EH (cell line): ENCODE measurements at regions not wholly inside any gene's neighbourhood (a gene's known extent, or its start where the extent isn't known, plus 50 kb on each side); places are given as distances from the start of the nearest gene placed in this dataset.
"Not testable (repeated sequence)": the region's sequence is repeated elsewhere in the genome, so short reads cannot be mapped to it uniquely, and the experiment has no call there.

ENCODE experiments used
- DNase-seq: peaks from one replicate; pipeline ENCODE4 v3.0.0-alpha.2; 2015; ENCODE audit warnings: low read depth

- no peak for DNase-seq
Measured at GRCh38 chr3:180743813-180744590, 64.7 kb upstream of the CCDC39 start.

- no peak for DNase-seq
Measured at GRCh38 chr3:180747805-180748361, 68.6 kb upstream of the CCDC39 start.

GRCh38 chr3:180749322-180749721 lies 70.0 kb upstream of the CCDC39 start:
- DNase-seq = no peak

- DNase-seq = no peak
Measured at GRCh38 chr3:180749796-180750195, 70.5 kb upstream of the CCDC39 start.

- DNase-seq = no peak
Measured at GRCh38 chr3:180755556-180755955, 76.3 kb upstream of the CCDC39 start.

GRCh38 chr3:180762866-180763265 lies 83.6 kb upstream of the CCDC39 start:
- DNase-seq = no peak

GRCh38 chr3:180764481-180764880 lies 85.2 kb upstream of the CCDC39 start:
- DNase-seq = no peak

- no peak for DNase-seq
Measured at GRCh38 chr3:180770639-180771038, 91.3 kb upstream of the CCDC39 start.

GRCh38 chr3:180776433-180776832 lies 97.1 kb upstream of the CCDC39 start:
- DNase-seq = no peak

- DNase-seq = no peak
Measured at GRCh38 chr3:180782195-180782984, 103.1 kb upstream of the CCDC39 start.

- not testable (repeated sequence) for DNase-seq
Measured at GRCh38 chr3:180786227-180786626, 106.9 kb upstream of the CCDC39 start.

GRCh38 chr3:180789774-180790173 lies 110.5 kb upstream of the CCDC39 start:
- no peak for DNase-seq

- DNase-seq = no peak
Measured at GRCh38 chr3:180798197-180798596, 114.3 kb upstream of the FXR1 start.

GRCh38 chr3:180802837-180803236 lies 109.6 kb upstream of the FXR1 start:
- peak; percentile 12 for DNase-seq

- peak; percentile 30 for DNase-seq
Measured at GRCh38 chr3:180804916-180805315, 107.6 kb upstream of the FXR1 start.

GRCh38 chr3:180808823-180809575 lies 103.5 kb upstream of the FXR1 start:
- no peak for DNase-seq

GRCh38 chr3:180820400-180820799 lies 92.1 kb upstream of the FXR1 start:
- no peak for DNase-seq

- DNase-seq = no peak
Measured at GRCh38 chr3:180825964-180826363, 86.5 kb upstream of the FXR1 start.

- no peak for DNase-seq
Measured at GRCh38 chr3:180827171-180827570, 85.3 kb upstream of the FXR1 start.

- DNase-seq = no peak
Measured at GRCh38 chr3:180828001-180828720, 84.3 kb upstream of the FXR1 start.

GRCh38 chr3:180828723-180829408 lies 83.6 kb upstream of the FXR1 start:
- DNase-seq = no peak
